GM12874 (cell line): ENCODE measurements at regions not wholly inside any gene's neighbourhood (a gene's known extent, or its start where the extent isn't known, plus 50 kb on each side); places are given as distances from the start of the nearest gene placed in this dataset.

Experiments used
- CTCF ChIP-seq: IDR thresholded peaks from 2 replicates; pipeline ENCODE4 v1.5.1; 2011; ENCODE audit warnings: low read depth, mild to moderate bottlenecking, control low read depth, low read length, moderate library complexity; ENCODE audit not compliant: insufficient read depth

GRCh38 chr1:91141858-91142257 is 120.0 kb upstream of the ZNF644 start:
- no peak for TF ChIP-seq CTCF

- TF ChIP-seq CTCF: no peak
Measured at GRCh38 chr1:91138959-91139358, 117.1 kb upstream of the ZNF644 start.

GRCh38 chr1:91137173-91137852 is 115.5 kb upstream of the ZNF644 start:
- TF ChIP-seq CTCF: no peak

- no peak for TF ChIP-seq CTCF
Measured at GRCh38 chr1:91135799-91136198, 114.0 kb upstream of the ZNF644 start.

GRCh38 chr1:91133248-91133647 is 111.4 kb upstream of the ZNF644 start:
- no peak for TF ChIP-seq CTCF

GRCh38 chr1:91130256-91130985 is 108.6 kb upstream of the ZNF644 start:
- no peak for TF ChIP-seq CTCF

- TF ChIP-seq CTCF: no peak
Measured at GRCh38 chr1:91129458-91129857, 107.6 kb upstream of the ZNF644 start.
